ENCODE measurements at regions not wholly inside any gene's neighbourhood (a gene's known extent, or its start where the extent isn't known, plus 50 kb on each side); places are given as distances from the start of the nearest gene placed in this dataset.

- no peak for DNase-seq (ENCODE audit: extremely low read depth, low read depth, low spot score)
Measured at GRCh38 chr5:74116266-74116665, 490.3 kb downstream of the ARHGEF28 start.

GRCh38 chr5:74113927-74114326 is 487.9 kb downstream of the ARHGEF28 start:
- DNase-seq (ENCODE audit: extremely low read depth, low read depth, low spot score), result no peak

GRCh38 chr5:74113196-74113540 is 487.2 kb downstream of the ARHGEF28 start:
- DNase-seq (ENCODE audit: extremely low read depth, low read depth, low spot score), result no peak

DNA sequence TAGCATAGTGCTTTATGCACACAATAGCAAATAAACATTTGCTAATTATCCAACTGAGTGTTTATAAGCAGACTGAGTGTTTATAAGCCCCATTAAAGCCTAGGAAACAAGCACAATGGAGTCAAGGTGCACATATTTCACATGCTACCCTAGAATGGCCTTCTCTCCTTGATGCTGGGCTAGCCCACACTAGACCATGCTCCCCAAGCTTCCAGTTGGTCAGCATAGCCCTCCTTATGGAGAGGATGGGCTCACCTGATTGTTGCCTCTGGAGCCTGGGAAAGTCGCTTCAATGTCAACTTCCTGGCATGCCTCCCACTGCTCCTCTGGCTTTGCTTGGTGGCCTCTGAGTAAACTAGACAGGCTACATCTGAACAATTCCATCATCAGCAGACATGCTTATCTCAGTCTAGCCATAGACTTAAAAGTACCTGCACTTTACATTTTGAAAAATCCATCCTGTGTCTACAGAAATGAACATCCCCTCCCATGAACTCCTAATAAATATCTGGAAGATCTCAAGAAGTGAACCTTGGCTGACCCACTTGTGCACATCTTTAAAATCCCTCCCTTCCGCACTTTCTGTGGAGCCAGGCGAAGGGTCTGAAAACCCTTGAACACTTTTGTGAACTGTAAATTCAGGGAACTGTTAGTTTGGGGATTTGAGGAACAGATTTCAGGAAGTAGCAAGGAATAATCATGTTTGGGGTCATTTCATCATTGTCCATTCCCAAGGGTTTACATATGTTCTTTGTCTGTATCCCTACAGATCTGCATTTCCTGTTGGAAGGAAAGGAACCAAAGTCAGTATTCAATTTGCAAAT is 486.6 kb downstream of the ARHGEF28 start:
- DNase-seq (ENCODE audit: extremely low read depth, low read depth, low spot score), result no peak

GRCh38 chr5:74111764-74112163 is 485.8 kb downstream of the ARHGEF28 start:
- DNase-seq (ENCODE audit: extremely low read depth, low read depth, low spot score), result no peak

DNA sequence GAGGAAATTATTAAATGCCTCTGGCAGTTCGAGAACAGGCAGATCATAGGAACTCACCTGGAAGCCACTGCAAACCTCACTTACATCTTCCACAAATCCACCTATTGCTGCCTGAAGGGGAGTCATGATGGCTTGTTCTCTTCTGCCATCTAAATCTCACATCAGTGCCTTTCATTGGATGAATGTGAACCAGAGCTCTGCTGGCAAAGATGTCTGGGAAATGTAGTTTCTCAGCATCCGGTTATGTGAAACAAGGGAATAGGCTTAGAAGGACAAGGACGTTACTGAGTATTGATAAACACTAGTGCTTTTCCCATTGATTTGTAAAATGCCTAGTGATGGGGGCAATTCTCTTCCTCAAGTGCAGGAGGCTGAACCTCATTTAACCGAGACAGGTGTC is 483.3 kb downstream of the ARHGEF28 start:
- no peak for DNase-seq (ENCODE audit: extremely low read depth, low read depth, low spot score)

- no peak for DNase-seq (ENCODE audit: extremely low read depth, low read depth, low spot score)
Measured at GRCh38 chr5:74107899-74108298, 481.9 kb downstream of the ARHGEF28 start.

- no peak for DNase-seq (ENCODE audit: extremely low read depth, low read depth, low spot score)
Measured at GRCh38 chr5:74105126-74105780, 479.3 kb downstream of the ARHGEF28 start.

- DNase-seq (ENCODE audit: extremely low read depth, low read depth, low spot score), result no peak
Measured at GRCh38 chr5:74103131-74104023, 477.4 kb downstream of the ARHGEF28 start.

DNA sequence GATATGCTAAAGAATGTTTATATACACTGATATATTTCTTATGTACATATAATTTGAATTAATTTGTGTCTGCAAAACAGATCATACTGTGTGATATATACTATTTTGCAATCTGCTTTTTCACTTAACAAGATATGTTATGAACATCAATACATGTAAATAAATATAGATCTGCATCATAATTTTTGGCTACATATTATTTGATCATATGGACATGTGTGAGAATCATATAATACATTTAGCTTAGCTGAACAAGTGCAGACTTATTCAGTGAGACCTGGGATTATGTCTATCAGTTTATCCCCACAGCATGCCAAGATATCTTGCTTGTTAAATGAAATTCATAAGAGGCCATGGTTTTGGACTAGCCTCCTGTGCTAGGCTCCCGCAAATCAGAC is 474.3 kb downstream of the ARHGEF28 start:
- no peak for DNase-seq (ENCODE audit: extremely low read depth, low read depth, low spot score)

DNA sequence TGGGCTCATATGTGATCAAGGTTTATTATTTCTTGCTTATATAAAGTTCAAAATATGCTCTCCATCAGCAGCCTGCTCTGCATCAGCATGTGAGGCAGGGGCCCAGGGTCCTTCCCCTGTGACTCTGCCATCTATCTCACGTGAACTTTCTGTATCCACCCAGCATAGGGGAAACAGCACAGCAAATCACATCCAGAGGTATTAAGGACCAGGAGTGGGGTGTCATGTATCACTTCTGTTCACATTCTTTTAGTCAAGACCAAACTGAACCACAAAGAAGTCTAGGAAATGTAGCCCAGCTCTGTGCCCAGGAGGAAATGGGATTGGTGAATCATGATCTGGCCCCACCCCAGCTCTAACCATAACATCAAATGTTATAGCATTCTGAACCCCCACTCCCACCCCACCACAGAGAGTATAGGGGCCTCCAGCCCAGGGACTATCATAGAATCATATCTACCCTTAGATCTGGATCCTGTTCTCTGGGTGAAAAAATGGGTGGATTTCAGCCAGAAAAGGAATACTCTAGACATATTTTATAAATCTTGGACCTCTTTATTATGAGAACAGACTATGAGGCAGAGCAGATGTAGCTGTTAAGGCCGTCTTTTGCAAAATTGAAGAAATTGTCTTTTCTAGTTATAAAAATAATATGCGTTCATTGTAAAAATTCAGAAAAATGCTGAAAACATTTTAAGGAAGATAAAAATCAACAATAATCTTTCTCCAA is 473.7 kb downstream of the ARHGEF28 start:
- no peak for DNase-seq (ENCODE audit: extremely low read depth, low read depth, low spot score)

- DNase-seq (ENCODE audit: extremely low read depth, low read depth, low spot score), result no peak
Measured at GRCh38 chr5:74098941-74099340, 472.9 kb downstream of the ARHGEF28 start.

GRCh38 chr5:74098456-74098855 is 472.5 kb downstream of the ARHGEF28 start:
- DNase-seq (ENCODE audit: extremely low read depth, low read depth, low spot score), result no peak

- DNase-seq (ENCODE audit: extremely low read depth, low read depth, low spot score), result no peak
Measured at GRCh38 chr5:74096325-74096724, 470.3 kb downstream of the ARHGEF28 start.

GRCh38 chr5:74095871-74096270 is 469.9 kb downstream of the ARHGEF28 start:
- DNase-seq (ENCODE audit: extremely low read depth, low read depth, low spot score), result no peak

GRCh38 chr5:74094782-74095108 is 468.7 kb downstream of the ARHGEF28 start:
- no peak for DNase-seq (ENCODE audit: extremely low read depth, low read depth, low spot score)

DNA sequence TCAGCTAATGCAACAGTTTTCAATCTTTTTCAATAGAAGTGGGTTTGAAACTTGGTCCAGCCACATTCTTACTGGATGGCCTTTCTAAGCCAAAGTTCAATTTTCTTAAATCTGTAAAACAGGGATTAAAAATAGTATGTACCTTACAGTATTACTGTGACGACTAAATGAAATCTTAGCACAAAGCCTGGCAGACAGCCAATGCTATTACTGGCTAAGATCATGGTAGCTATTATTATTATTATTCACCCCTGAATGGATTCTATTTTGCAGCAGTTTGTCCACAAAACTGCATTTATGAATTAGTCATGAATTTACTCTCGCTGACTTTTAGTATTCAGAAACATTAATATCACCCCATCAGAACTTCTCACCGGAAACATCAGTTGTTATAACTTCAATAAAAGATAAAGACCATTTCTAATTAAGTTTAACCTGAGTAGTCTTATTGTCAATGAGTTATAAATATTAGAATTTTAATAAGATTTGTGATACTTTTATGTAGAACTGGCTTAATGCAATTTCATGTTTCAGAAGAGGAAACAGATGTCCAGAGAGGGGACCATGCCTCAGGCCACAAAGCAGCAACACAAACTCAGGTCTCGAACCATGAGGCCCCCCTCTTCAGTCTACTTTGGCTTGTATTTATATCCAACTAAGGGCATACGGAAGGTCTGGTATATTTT is 468.2 kb downstream of the ARHGEF28 start:
- peak; percentile 39 for DNase-seq (ENCODE audit: extremely low read depth, low read depth, low spot score)

- DNase-seq (ENCODE audit: extremely low read depth, low read depth, low spot score), result no peak
Measured at GRCh38 chr5:74093561-74093960, 467.6 kb downstream of the ARHGEF28 start.

DNA sequence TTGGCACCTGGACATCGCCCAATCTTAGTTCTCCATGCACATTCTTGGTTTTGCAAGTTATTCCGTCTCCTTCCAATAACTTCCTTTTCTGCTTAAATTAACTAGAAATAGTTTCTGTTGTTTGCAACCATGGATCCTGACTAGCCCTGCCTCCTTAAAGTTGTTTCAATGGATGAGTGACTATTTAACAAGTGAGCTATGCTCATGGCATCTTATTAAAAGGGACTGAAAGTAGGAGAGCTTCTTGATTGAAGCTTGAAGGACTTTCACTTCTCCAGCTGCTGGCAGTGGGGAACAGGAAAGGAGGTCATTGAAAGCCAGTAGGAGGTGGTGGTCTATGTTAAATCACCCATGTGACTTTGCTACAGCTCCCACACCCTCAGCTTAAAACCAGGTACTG is 466.8 kb downstream of the ARHGEF28 start:
- no peak for DNase-seq (ENCODE audit: extremely low read depth, low read depth, low spot score)

- DNase-seq (ENCODE audit: extremely low read depth, low read depth, low spot score), result no peak
Measured at GRCh38 chr5:74085782-74086181, 459.8 kb downstream of the ARHGEF28 start.

All from glomerular endothelial cell (primary cell).